K562 (cell line): ENCODE measurements at regions not wholly inside any gene's neighbourhood (a gene's known extent, or its start where the extent isn't known, plus 50 kb on each side); places are given as distances from the start of the nearest gene placed in this dataset.

Experiments
- ATAC-seq: fragments of 200-7000 bp; cut with Tn5 transposase; 3 replicates; pipeline ENCODE4 v1.9.1; 2020; ENCODE audit warnings: moderate library complexity
- BruUV-seq: library from RNA; stranded (reverse); fragments of 400-500 nt; replicated peaks from 2 replicates; lab custom pipeline; 2021; lab: Mats Ljungman, UMichigan
- CTCF ChIA-PET: fragments of 300-600 bp; formaldehyde crosslinking; extraction: SDS; loops from one replicate; lab custom pipeline; 2021; ENCODE audit warnings: low intra/inter-chr PET ratio; lab: Yijun Ruan, JAX
- POLR2A ChIA-PET: fragments of 300-600, 350-650 bp; sonication (Branson Sonifier 250); formaldehyde crosslinking; extraction: SDS; loops from one replicate; lab custom pipeline; 2021; ENCODE audit warnings: antibody characterized with exemption, inconsistent platforms; lab: Yijun Ruan, JAX
- DNase-seq, 4 experiments: peaks; one replicate each; pipeline versions ENCODE4 v3.0.0 to v3.0.0-alpha.2; 2011 to 2018; ENCODE audit warnings: low spot score in 3 of 4, mixed read lengths in 3 of 4; ENCODE audit errors: extremely low read depth in 1 of 4
- FAIRE-seq: peaks from 2 replicates; lab custom pipeline; 2011; peaks lifted over from hg19 to GRCh38; lab: Jason Lieb, UNC
- H2AFZ ChIP-seq: 2 replicates; pipeline ENCODE4 v1.6.0; 2011; ENCODE audit warnings: low read depth, low read length, control low read depth, inconsistent platforms
- H3K27ac ChIP-seq: fragments of 200-600 bp; 3 replicates; pipeline ENCODE4 v1.8.0; 2011; ENCODE audit warnings: low read depth, mild to moderate bottlenecking, control low read depth, inconsistent platforms, low read length, moderate library complexity, mixed read lengths; ENCODE audit errors: extremely low read depth
- H3K27me3 ChIP-seq, 2 experiments: fragments of 300-600 bp in 1 of 2; 2 replicates in 1 of 2; 3 replicates in 1 of 2; pipeline versions ENCODE4 v1.6.0 to v1.8.0; 2011; ENCODE audit warnings: inconsistent platforms in 2 of 2, low read length in 2 of 2, mild to moderate bottlenecking in 1 of 2, mixed read lengths in 1 of 2, moderate library complexity in 1 of 2; ENCODE audit not compliant: control insufficient read depth in 2 of 2, insufficient read depth in 2 of 2
- H3K36me3 ChIP-seq: fragments of 300-600 bp; 3 replicates; pipeline ENCODE4 v1.8.0; 2011; ENCODE audit warnings: mild to moderate bottlenecking, low read length, inconsistent platforms; ENCODE audit not compliant: control insufficient read depth, insufficient read depth
- H3K4me1 ChIP-seq, 2 experiments: fragments of 200-600 bp in 1 of 2; replicated peaks in 1 of 2; 2 replicates in 1 of 2; 3 replicates in 1 of 2; pipeline versions ENCODE4 v1.5.1 to v1.8.0; 2011; ENCODE audit warnings: inconsistent platforms in 2 of 2, low read length in 2 of 2, mild to moderate bottlenecking in 1 of 2, mixed read lengths in 1 of 2, moderate library complexity in 1 of 2; ENCODE audit not compliant: control insufficient read depth in 2 of 2, insufficient read depth in 2 of 2
- H3K4me2 ChIP-seq: 2 replicates; pipeline ENCODE4 v1.6.1; 2011; ENCODE audit warnings: low read length, control low read depth, inconsistent platforms, mixed read lengths; ENCODE audit not compliant: insufficient read depth
- H3K4me3 ChIP-seq: fragments of 200-600 bp; sonication (generic), shearing (Covaris generic); 2 replicates; pipeline ENCODE4 v1.5.1; 2016; ENCODE audit warnings: control low read depth, inconsistent platforms
- H3K79me2 ChIP-seq: fragments of 200-600 bp; 3 replicates; pipeline ENCODE4 v1.8.0; 2011; ENCODE audit warnings: low read length, inconsistent platforms; ENCODE audit not compliant: control insufficient read depth, insufficient read depth
- H3K9ac ChIP-seq, 2 experiments: 2 replicates each; pipeline versions ENCODE4 v1.6.0 to v1.6.1; 2011; ENCODE audit warnings: low read depth in 2 of 2, low read length in 2 of 2, control low read depth in 1 of 2, inconsistent platforms in 1 of 2, mild to moderate bottlenecking in 1 of 2, mixed read lengths in 1 of 2; ENCODE audit not compliant: insufficient read depth in 1 of 2
- H3K9me1 ChIP-seq: one replicate; pipeline ENCODE4 v1.6.0; 2011; ENCODE audit warnings: inconsistent platforms, mild to moderate bottlenecking, low read length, moderate library complexity; ENCODE audit not compliant: control insufficient read depth, insufficient read depth
- H3K9me3 ChIP-seq: replicated peaks from 2 replicates; pipeline ENCODE4 v1.5.1; 2011; ENCODE audit warnings: low read depth, low read length, inconsistent platforms; ENCODE audit not compliant: control insufficient read depth, insufficient read depth
- H4K20me1 ChIP-seq: replicated peaks from 2 replicates; pipeline ENCODE4 v1.6.1; 2011; ENCODE audit warnings: low read length, inconsistent platforms, mixed read lengths; ENCODE audit not compliant: control insufficient read depth, insufficient read depth
- CTCF ChIP-seq, 3 experiments: IDR thresholded peaks in 2 of 3; conservative IDR thresholded peaks in 1 of 3; 2 replicates each; pipeline ENCODE4 v1.5.1; 2011 to 2012; ENCODE audit warnings: low read length in 3 of 3, mild to moderate bottlenecking in 3 of 3, control low read depth in 2 of 3, improper control_type of control experiment in 1 of 3, inconsistent platforms in 1 of 3, low read depth in 1 of 3, mixed read lengths in 1 of 3, moderate library complexity in 1 of 3; ENCODE audit not compliant: insufficient read depth in 2 of 3
- DEAF1 ChIP-seq: fragments of 450-650 bp; formaldehyde crosslinking; IDR thresholded peaks from 2 replicates; pipeline ENCODE4 v1.4.0; 2020; ENCODE audit warnings: mild to moderate bottlenecking, moderate library complexity
- HNRNPLL ChIP-seq: fragments of 200-400 bp; formaldehyde crosslinking; IDR thresholded peaks from 2 replicates; pipeline ENCODE4 v1.6.1; 2017; ENCODE audit warnings: low read length, low read depth, mild to moderate bottlenecking; ENCODE audit not compliant: poor library complexity, severe bottlenecking
- RCOR1 ChIP-seq, 2 experiments: IDR thresholded peaks; 2 replicates each; pipeline ENCODE4 v1.6.1; 2012; ENCODE audit warnings: low read depth in 2 of 2, low read length in 2 of 2, borderline replicate concordance in 1 of 2, improper control_type of control experiment in 1 of 2
- SMC3 ChIP-seq: conservative IDR thresholded peaks from 2 replicates; pipeline ENCODE4 v1.6.1; 2011; ENCODE audit warnings: low read depth, low read length, improper control_type of control experiment; ENCODE audit not compliant: insufficient read depth
- TSC22D4 ChIP-seq: fragments of 450-650 bp; IDR thresholded peaks from 2 replicates; pipeline ENCODE4 v1.6.1; 2016; ENCODE audit warnings: missing genetic modification characterization, missing biosample characterization, control low read depth
- ZBTB26 ChIP-seq: fragments of 450-650 bp; formaldehyde crosslinking; IDR thresholded peaks from 2 replicates; pipeline ENCODE4 v1.4.0; 2022; ENCODE audit warnings: missing genetic modification characterization
- ZNF224 ChIP-seq: sonication (generic); formaldehyde crosslinking; IDR thresholded peaks from 2 replicates; pipeline ENCODE4 v1.8.0; 2022; ENCODE audit warnings: mild to moderate bottlenecking, missing genetic modification reagents
- ZNF239 ChIP-seq: fragments of 250-450 bp; sonication (Bioruptor Pico); IDR thresholded peaks from 2 replicates; pipeline ENCODE4 v1.4.0; 2020; ENCODE audit warnings: mild to moderate bottlenecking
- ZNF395 ChIP-seq: fragments of 200-800 bp; sonication (Bioruptor generic); IDR thresholded peaks from 2 replicates; pipeline ENCODE4 v1.6.1; 2017; ENCODE audit warnings: missing genetic modification characterization, missing compliant biosample characterization
- WGBS: fragments of 100-300 bp; shearing (Covaris generic); methylation state at CpG from one replicate; pipeline ENCODE4 v1.1.6; 2016; ENCODE audit warnings: low coverage, mixed read lengths; ENCODE audit not compliant: insufficient coverage; ENCODE audit errors: missing lambda C conversion rate; 5-methylcytosine and 5-hydroxymethylcytosine counted together
- in situ Hi-C: fragments of 300-500 bp; cut with MboI; formaldehyde crosslinking; loops from 4 replicates; pipeline ENCODE4 v1.15.0; 2018; ENCODE audit warnings: inconsistent platforms, mixed read lengths
- intact Hi-C: fragments of 100-400 bp; cut with micrococcal nuclease; formaldehyde crosslinking; loops from 2 replicates; pipeline ENCODE4 v1.14.2; 2022

DNA sequence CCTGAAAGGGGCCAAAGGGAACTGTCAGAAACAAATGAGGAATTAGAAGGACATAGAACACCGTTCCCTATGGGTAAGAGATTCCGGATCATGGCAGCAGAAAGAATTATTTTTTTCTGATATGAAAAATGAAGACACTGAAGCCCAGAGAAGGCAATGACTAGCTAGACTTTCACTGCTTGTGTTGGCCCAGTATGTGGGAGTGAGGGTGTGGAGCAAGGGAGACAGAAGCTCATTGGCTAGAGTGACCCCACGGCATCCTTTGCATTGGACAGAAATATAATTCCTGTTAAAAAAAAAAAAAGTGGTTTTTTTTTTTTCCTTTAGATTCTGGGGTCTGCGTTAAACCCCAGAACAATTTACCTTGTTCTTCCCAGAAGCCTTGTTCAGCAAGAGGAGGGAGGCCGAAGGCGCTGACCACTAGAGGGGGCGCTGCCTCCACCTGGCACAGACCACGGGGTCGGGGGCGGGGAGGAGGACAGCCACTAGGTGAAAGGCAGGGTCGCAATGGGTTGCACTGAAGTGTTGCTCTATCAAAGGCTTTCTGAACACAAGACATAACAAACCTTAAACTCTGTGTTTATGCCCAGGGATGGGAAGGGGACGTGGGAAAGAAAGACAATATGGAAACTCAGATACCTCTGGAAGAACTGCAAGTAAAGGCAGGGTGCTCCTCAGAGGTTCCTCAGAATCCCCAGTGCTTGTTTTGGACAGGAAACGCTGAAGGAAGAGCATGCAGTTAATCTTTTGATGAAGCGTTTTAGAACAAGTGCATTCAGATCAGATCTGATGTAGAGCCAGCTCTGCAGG, 156.8 kb downstream of the KCNA5 start:
- intact Hi-C loops (loop anchor here (5.0 kb wide), 3 partner anchors 227 to 602 kb away; no protein-coding TSS in a partner anchor), in situ Hi-C loops (no loop called here)
- Histone ChIP-seq H3K9me1 (no peaks in the 10 kb centered on the region), H3K4me1 (no peaks in the 10 kb centered on the region), H3K27me3 (no peaks in the 10 kb centered on the region), H3K9me3 (no peaks in the 10 kb centered on the region), H3K4me3 (no peak overlapping the region), H3K27ac (no peak overlapping the region), H3K79me2 (no peaks in the 10 kb centered on the region), H2AFZ (no peak overlapping the region), H3K4me2 (no peak overlapping the region), H4K20me1 (no peaks in the 10 kb centered on the region), H3K9ac (no peak overlapping the region), H3K36me3 (no peaks in the 10 kb centered on the region)
- BruUV-seq = no TSS peak
- ATAC-seq (peak; percentile 90), FAIRE-seq (peak; percentile 11), DNase-seq (peak; percentile 61 to 74 (median 69))
- WGBS = 1% methylated on average over 10 of the region's 14 CpGs
- ChIA-PET POLR2A (interaction anchor here (0.6 to 0.7 kb wide), 3 partner anchors 24 to 269 kb away, joined by 3 read pairs; no protein-coding TSS in a partner anchor), CTCF (interaction anchor here (0.6 to 2.2 kb wide), 6 partner anchors 80 to 696 kb away, joined by 3 to 21 read pairs (median 4); no protein-coding TSS in a partner anchor)
- TF ChIP-seq HNRNPLL (no peak), RCOR1 (IDR thresholded peaks at IDR 0.05; ENCODE audit: borderline replicate concordance in 1 of 2, low read depth in 2 of 2, low read length in 2 of 2) (no peak), ZNF395 (CRISPR knock-in tag) (no peak), DEAF1 (CRISPR knock-in tag) (peak; percentile 62), ZNF224 (CRISPR knock-in tag) (no peak), ZNF239 (CRISPR knock-in tag) (no peak), ZBTB26 (CRISPR knock-in tag) (no peak), TSC22D4 (tag) (no peak), SMC3 (peak; percentile 80), CTCF (IDR thresholded peaks at IDR 0.05 in 2 of 3, conservative IDR thresholded peaks at IDR 0.05 in 1 of 3; ENCODE audit: insufficient read depth in 2 of 3, low read depth in 1 of 3, low read length in 3 of 3) (peak; percentile 71 to 83 (median 74))
